GM19351 (cell line): ENCODE measurements at regions not wholly inside any gene's neighbourhood (a gene's known extent, or its start where the extent isn't known, plus 50 kb on each side); places are given as distances from the start of the nearest gene placed in this dataset.
"Not testable (repeated sequence)": the region's sequence is repeated elsewhere in the genome, so short reads cannot be mapped to it uniquely, and the experiment has no call there.

Experiments
- ATAC-seq: cut with Tn5 transposase; IDR thresholded peaks from one replicate; pipeline ENCODE4 v1.9.1; 2021; ENCODE audit warnings: mild to moderate bottlenecking, moderate library complexity; ENCODE audit not compliant: unreplicated experiment

DNA sequence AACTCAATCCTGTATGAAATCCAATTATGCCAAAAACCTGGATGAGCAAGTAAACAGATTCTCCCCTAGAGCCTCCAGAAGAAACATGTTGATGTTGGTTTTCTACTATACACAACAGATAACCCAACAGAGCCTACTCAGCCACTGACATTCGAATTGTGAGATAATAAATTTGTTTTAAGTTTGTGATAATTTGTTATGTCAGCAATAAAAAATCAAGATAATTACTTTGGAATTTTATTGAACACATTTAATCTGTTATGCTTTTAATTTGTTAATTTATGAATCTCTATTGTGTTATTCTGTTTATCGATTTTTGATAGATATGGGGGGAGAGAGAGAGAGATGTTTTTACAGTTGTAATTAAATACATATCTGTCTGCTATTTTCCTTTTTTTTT is 1016.1 kb upstream of the PCDH7 start:
- ATAC-seq = no peak

DNA sequence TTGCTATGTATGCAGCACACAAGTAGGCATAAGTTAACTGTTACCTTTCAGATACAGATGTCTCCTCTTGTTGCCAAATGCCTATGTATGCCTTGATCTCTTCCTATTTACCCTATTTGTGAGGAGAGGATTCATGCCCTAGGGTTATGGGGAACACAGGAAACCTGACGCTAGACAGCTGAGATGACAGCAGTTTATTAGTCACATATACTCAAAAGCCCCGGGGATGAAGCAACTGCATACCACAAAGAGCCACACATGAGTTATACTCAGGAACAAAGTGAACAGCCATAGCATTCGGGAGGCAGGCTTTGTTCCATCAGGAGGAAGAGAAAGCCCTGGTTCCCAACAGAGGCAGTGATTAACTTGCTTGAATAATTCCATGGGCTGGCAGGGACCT is 1011.7 kb upstream of the PCDH7 start:
- no peak for ATAC-seq

DNA sequence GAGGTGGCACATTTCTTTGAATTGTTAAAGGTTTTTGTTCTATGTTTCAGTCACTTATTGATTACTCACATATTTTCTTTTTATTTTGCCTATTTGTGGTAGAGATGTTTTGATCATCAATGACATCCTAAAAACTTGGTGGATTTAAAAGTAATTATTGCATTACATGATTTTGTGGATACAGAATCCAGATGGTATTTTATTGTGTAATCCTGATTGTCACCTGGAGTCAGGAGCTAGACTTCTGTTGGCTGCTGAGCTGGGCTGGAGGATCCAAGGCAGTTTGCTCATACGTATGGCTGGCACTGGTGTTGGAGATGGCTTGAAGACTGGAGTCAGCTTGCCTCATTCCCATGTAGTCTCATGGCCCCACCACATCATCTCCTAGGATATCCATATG is 1009.6 kb upstream of the PCDH7 start:
- ATAC-seq = no peak

DNA sequence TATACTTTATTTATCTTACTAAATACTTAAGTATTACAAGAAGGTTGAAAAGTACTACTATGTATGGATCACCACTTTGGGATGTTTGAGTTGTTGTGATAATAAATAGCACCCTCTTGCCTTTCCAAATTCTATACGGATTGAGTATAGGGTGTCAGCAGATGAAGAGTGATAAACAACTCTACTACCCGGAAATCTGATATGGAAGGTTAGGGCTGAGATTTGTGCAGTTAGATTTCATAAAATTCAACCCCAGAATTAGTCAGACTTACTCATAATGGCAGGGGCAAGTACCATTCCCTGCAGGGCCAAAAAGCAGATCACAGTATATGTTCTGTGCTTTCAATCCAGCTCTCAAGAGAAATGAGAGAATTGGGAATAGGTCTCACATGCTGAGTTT is 1008.9 kb upstream of the PCDH7 start:
- no peak for ATAC-seq

DNA sequence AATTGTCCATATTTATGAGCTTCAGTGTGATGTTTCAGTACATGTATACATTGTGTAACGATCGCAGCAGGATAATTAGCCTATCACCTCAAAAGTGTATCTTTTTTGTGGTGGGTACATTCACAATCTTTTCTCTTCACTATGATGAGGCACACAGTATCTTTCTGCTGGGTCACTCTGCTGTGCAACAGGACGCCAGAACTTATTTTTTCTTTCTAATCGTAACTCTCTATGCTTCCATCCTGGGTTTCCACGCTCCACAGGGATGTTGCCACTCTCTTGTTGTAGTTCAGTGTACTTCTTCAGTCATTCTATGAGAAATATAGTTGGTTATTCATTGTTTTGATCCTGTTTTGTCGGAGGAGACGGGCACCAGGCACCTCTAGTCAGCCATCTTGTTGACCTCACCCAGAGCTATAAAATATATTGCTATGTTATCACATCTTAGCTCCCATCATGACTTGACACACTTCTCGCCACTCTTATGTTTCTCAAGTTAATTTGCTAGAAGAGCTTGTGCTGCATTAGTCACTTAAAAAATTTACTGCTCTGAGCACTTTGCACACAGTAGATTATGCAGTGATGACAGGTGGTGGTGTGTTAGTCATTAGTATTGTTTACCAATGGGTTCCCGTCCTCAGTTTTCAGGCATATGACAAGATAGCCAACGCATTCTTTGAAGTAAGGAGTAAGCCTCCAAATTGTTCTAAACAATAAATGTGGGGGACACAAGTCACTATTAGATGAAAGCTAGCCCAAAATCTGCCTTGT is 1002.7 kb upstream of the PCDH7 start:
- ATAC-seq = no peak

DNA sequence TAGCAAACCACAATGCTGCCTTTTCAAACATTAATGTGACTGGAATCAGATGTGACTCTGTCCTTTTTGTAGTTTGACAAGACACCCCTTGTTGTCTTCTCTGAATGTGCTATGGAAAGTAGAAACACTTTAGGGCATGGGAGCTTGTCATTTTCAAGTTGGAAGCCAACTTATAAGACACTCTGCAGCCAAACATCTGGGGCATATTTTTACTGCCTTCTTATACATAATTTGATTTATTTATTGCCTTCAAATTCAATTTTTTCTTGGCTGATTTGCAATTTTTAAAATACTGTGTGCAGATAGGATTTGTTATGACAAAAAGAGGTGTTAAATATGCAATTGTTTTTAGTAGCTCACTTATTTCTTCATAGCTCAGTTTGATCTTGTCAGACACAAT is 1002.0 kb upstream of the PCDH7 start:
- no peak for ATAC-seq

DNA sequence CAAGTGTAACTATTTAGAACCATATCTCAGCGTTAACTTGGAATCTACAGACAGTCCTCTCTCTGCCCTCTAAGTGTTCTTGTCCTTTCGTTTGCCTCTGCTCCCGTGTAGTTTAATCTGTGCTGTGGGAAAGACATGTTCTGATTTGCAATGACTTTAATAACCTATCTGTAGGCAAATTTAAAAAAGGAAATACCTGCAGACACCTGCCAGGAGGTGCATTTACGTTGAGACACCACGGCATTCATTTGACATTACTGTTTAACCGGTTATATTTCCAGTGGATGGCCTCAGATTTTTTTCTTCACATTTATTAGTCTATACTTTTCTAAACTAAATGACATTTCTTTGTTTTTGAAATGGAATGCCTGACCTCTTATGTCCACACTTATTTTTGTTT is 997.9 kb upstream of the PCDH7 start:
- ATAC-seq = no peak

DNA sequence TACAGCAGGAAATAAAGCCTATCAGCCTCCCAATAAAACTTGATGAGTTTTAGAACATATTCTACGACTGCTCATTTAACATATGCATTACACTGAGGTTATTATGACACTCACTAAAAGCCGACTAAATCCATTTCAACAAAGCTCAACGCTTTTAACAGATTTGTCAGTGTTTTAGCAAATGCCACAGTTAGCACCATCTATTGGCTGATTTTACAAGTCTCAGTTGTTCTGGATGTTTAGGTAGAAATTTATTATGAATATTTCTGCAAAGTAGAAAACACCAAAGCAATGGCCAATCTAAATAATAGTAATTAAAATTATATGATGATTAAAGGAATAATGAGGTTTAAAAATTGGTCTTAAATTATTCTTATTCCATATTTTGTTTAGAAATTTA is 993.2 kb upstream of the PCDH7 start:
- no peak for ATAC-seq

DNA sequence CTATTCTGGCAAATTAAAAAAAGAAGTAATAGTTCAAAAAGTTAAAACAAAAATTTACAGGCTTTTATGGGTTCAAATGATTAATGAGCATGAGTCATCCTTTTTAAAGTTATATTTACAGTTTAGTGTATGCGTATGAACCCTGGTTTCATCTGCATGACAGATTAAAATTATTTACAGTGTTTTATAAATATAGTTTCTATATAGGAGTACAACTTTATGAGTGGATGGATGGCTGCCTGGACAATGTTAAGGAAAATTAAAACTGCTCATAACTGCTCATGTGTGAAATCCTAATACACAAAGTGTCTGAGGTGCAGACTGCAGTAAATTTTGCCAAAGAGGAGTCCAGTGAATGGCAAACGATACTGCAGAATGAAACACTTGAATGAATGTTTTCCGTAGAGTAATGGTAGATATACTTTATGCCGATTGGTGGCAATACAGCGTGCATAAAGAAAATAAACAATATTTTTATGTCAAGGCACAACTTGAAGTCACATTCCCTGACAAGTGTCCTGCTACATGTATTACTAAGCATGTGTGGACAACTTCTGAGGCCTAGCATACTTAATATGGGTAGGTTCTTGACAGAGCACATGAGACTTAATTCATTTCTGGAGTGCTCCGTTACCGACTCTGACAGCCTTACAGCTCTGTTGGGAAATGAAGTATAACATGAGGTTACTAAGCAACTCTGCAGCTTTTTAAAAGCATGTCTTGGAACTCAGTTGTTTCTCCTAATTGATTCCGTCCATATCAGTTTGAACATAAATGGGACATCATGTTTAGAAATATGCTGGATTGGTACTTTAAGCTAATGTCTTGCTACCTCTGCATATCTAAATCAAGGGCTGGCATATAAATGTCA is 985.6 kb upstream of the PCDH7 start:
- ATAC-seq = no peak

DNA sequence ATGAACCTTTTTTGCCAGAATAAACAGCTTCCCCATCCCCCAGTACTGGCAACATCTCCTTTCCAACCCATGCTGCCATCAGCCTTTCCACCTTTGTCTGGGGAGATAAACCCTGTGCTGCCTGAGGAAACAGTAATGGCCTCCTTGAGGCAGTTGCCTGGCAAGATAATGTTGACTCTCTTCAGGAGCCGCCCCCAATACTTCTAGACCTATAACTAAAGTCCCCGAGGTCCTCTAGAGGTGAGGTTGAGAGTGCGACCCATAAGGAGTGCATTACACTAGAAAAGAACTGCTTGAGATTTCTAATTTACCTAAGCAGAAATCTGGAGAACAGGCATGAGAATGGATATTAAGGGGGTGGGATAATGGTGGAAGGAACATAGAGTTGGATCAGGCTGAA is 963.2 kb upstream of the PCDH7 start:
- no peak for ATAC-seq

DNA sequence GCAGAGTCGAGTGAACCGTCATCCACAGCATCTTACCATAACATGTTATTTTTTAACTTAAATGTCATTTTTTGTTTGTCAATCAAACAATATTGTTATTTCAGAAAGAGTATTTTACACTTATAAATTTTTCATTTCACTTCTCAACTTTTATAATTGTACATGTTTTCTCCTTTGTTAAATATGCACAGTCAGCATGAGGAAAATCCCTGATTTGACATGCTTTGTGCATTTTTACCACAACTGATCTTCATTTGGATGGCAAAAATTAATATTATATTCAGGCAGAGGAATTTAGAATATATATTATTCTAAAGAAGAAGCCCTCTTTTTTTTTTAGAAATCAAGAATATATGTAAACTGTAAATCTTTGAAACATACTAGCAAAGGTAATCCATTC is 958.0 kb upstream of the PCDH7 start:
- no peak for ATAC-seq

DNA sequence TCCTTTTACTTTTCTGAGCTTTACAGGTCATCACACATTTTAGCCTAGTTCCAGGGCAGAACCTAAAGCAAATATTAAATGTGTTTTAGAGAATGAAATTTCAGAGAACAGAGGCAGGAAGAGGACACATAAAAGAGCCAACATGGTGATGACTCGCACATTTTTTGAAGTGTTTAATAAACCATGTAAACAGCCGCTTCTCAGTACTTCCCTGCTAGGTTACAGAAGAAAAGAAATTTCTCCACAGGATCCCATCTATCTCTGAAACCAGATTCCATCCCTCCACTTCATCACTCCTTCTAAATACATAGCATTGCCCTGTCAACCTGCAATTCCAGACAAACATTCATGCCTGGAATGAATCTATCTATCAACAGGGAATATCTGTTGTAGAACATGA is 949.5 kb upstream of the PCDH7 start:
- no peak for ATAC-seq

DNA sequence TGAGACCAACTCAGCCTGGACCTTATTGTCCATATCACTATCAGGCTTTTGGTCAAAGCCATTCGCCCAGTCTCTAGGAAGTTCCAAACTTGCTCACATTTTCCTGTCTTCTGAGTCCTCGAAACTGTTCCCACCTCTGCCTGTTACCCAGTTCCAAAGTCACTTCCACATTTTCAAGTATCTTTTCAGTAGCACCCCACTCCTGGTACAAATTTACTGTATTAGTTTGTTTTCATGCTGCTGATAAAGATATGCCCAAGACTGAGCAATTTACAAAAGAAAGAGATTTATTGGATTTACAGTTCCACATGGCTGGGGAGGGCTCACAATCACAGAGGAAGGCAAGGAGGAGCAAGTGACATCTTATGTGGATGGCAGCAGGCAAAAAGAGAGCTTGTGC is 932.0 kb upstream of the PCDH7 start:
- ATAC-seq = not testable (repeated sequence)

DNA sequence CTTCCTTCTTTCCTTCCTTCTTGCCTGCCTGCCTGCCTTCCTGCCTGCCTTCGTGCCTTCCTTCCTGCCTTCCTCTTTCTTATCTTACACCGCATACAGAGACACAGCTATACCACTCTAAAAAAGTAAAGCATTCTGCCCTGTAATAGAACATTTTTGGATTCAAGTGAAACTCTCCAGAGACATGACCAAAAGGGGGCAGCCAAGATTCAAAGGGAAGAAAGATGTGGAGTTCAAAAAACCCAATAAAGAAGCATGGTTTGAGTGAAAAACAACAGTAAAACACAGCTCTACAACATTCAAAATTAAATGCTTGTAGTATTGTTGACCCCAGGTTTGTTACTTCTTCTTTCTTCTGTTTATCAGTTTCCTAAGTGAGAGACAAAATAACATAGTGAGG is 914.9 kb upstream of the PCDH7 start:
- no peak for ATAC-seq

DNA sequence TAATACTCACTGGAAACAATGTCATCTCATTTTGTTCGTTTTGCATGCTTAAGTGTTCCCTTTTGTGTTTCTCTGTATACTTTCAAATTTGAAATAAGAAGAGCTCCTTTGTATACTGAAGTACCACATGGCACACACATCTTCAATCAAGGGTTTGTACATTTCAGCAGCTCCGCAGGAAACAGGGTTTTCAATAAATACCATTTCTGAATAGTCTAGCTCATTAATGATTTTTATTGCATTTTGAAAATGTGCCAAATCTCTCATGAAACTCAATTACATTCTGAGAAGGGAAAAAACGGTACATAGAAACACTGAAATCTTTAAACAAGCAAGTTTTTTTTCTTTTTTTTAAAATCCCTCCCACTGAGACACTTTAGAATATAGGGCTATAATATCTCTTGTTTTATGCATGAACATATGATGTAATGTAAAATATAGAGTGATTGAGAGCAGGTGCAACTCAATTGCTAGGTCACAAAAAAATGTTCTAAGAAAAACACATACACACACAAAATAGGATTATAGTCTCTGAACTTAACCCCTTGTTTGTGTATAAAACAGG is 914.2 kb upstream of the PCDH7 start:
- no peak for ATAC-seq

DNA sequence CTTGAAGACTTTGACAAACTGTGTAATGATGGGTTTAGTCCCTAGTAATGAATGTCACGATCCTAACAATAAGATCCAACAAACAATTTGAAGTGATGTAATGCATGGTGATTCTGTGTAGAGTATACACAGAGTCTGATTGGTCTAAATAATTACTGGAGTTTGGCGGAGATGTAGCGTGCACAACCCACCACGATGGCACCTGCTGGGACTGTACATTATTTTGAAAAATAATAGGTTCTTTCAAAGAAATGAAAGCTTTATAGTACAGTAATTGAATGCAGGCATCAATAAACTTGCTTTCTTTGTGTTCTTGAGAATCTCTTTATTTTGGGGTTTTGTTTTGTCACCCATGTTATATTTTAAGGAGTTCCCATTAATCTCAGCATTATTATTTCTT is 902.2 kb upstream of the PCDH7 start:
- ATAC-seq = no peak

DNA sequence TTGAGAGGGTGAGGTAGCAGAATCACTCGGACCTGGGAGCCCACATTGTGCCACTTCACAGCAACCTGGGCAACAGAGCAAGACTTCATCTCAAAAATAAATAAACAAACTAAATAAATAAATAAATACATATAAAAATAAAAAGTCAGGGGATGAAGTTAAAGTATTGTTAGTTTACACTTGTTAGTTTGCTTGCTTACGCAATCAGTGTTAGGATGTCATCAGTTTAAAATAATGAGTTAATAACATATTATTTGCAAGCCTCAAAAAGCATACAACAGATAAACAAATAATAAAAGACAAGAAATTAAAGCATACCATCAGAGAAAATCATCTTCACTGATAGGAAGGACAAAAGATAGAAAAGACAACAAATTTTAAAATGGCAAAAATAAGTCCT is 891.1 kb upstream of the PCDH7 start:
- no peak for ATAC-seq

DNA sequence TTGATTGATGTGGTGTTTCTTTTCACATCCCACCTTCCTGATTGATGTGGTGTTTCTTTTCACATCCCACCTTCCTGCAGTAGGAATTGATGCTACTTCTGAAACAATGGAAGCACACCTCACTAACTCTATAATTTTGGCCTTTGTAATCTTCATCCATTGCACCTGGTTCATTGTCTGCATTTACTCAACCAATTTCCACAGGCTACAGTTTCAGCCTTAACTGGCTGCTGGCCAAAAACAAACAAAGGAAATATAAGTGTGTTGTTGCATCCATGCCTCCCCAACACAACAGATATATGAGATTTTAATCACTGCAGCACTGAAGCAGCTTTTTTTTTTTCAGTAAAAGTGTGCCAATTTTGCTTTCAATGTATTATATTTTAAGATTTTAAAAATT is 867.6 kb upstream of the PCDH7 start:
- ATAC-seq = no peak

DNA sequence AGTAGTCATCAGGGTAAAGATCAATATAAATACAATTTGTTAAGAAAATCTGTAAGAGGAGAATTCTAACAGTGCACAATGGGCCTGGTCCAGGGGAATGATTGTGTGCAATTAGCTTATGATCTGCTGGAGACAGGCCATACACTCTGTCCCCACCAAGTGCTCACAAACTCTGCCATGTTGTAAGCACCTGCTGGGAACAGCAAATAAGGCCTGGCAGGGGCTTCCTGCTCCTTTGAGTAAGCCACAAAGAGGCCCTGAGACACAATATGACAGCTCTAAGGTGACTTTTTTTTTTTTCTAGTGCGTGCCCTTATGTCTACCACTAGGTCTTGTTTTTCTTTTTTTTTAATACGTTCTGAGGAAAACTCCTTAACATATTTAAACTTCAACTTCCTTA is 866.3 kb upstream of the PCDH7 start:
- ATAC-seq = no peak

DNA sequence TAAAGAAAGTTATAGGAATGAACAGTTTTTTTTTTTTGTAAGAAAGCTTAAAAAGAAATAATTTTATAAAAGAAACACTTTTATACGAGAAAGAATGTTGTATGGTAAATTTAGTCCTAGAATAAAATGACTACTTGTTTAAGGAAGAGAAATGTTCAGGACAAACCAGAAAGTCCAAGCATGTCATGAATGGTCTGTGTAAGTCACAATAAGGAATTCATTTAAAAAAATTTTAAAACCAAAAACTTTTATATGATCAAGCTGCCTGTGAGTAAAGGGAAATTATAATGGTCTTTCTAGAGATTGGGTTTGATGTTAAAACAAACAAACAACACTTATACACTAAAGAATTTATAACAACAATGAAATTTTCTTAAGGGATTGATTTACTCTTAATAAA is 858.9 kb upstream of the PCDH7 start:
- no peak for ATAC-seq

DNA sequence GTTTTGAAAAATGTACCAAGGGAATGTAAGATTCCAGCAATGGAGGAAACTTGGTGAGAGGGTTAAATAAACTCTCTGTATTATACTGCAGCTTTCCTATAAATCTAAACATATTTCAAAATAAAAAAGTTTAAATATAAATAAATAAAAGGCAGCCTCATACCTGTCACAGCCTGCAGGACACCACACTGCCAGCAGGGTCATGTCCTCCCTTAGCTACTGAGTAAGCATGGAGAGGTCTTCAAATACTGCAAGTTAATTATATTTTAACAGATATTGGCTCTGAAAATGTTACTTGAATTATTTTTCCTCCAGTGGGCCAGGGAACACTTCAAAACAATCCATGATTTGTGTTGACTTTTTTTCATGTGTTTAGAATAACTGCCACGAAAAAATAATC is 852.8 kb upstream of the PCDH7 start:
- no peak for ATAC-seq

DNA sequence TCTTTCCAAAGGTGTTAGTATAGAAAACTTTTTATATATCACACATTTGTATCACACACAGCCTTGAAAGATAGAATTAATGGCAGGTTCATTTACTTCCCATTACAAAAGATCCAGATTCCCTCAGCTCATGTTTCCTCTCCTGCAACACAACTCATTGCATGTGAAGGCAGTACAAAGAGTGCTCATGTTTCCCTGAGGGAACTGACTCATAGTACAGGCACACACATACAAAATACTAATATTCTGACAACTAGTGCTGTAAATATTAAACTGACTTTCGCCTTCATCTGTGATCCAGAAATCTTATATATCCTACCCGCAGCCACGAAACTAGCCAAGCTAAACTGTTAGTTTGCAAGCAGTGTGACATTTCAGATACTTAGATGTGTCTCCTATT is 819.8 kb upstream of the PCDH7 start:
- no peak for ATAC-seq
